Body of pancreas (tissue), 4 donors: ENCODE measurements at regions not wholly inside any gene's neighbourhood (a gene's known extent, or its start where the extent isn't known, plus 50 kb on each side); places are given as distances from the start of the nearest gene placed in this dataset.

ENCODE experiments used
- CTCF ChIP-seq, 7 experiments: fragments of 450-650 bp in 4 of 7; fragments of 200-600 bp in 3 of 7; sonication (generic) in 3 of 7; IDR thresholded peaks; one replicate each; pipeline ENCODE4 v1.5.1; 2016 to 2019; ENCODE audit warnings: antibody characterized with exemption in 7 of 7
- POLR2A ChIP-seq, 3 donors: fragments of 450-650 bp; IDR thresholded peaks; one replicate each; pipeline ENCODE4 v1.6.1; 2016; ENCODE audit warnings: antibody characterized with exemption in 3 of 3, mild to moderate bottlenecking in 2 of 3

GRCh38 chr10:118430190-118430589 is 88.1 kb upstream of the FAM204A start:
- TF ChIP-seq CTCF (IDR thresholded peaks at IDR 0.05): no peak
- TF ChIP-seq POLR2A (IDR thresholded peaks at IDR 0.05): no peak
